Erythroblast (primary cell): ENCODE measurements at regions not wholly inside any gene's neighbourhood (a gene's known extent, or its start where the extent isn't known, plus 50 kb on each side); places are given as distances from the start of the nearest gene placed in this dataset.

Source experiments
- GATA1 ChIP-seq: IDR thresholded peaks from 2 replicates; pipeline ENCODE4 v1.6.1; 2011; ENCODE audit warnings: low read depth, mild to moderate bottlenecking, control low read depth, low read length, moderate library complexity
- POLR2A ChIP-seq: IDR thresholded peaks from 2 replicates; pipeline ENCODE4 v1.6.1; 2011; ENCODE audit warnings: mild to moderate bottlenecking, low read length

DNA sequence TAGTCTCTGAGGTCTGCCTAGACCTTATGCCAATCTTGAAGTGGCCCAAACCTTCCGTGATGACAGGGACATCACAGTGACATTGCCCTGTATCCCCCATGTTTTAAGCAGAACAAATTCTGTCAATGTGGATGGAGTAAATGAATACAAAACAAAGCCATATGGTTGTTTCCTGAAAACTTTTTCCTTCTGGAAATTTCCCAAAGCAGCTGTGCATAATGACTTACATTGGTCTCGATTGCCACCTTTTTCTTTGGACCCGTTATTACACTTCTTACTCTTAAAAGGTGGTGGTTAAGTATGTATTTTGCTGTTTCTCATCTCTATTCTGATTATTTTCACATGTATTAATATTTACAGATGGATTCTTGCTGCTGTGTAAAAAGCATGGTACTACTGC is 411.2 kb upstream of the KLF6 start:
- TF ChIP-seq POLR2A (no peak), GATA1 (no peak)
